ENCODE measurements at regions not wholly inside any gene's neighbourhood (a gene's known extent, or its start where the extent isn't known, plus 50 kb on each side); places are given as distances from the start of the nearest gene placed in this dataset.

DNA sequence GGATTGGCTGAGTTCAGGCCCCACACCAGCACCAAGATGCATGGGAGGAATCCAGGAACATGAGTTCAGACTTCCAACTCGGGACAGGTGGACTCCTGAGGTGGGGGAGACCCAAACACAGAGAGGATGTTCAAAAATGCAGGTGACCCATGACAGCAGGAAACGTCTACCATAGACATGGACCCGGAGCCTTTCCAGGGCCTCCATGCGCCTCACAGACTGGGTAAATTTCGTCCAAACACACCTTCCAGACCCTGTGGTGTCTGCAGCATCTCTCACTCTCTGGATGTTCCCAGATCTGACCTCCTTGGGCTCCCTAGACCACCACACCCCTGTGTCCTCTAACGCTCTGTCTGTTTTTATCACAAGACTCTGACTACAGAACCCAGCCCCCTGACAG lies 87.7 kb downstream of the PXDC1 start:
- no peak overlapping the region for H3K27ac ChIP-seq
- no peaks in the 10 kb centered on the region for H3K36me3 ChIP-seq
- DNase-seq (ENCODE audit: low read depth in 1 of 2, low spot score in 1 of 2): no peak
- no peaks in the 10 kb centered on the region for H3K9me3 ChIP-seq (ENCODE audit: low read depth)
- no peak overlapping the region for H3K4me3 ChIP-seq
- peaks cover 15% of the 10 kb centered on the region for H3K4me1 ChIP-seq (ENCODE audit: low read depth)
- TF ChIP-seq CTCF (IDR thresholded peaks at IDR 0.05; ENCODE audit: low read depth, low read length): no peak
- no peaks in the 10 kb centered on the region for H3K27me3 ChIP-seq

GRCh38 chr6:3663081-3663480 lies 88.4 kb downstream of the PXDC1 start:
- Histone ChIP-seq H3K4me3 (no peak overlapping the region), H3K27ac (no peak overlapping the region), H3K36me3 (no peaks in the 10 kb centered on the region), H3K27me3 (no peaks in the 10 kb centered on the region), H3K4me1 (ENCODE audit: low read depth) (peaks cover 15% of the 10 kb centered on the region), H3K9me3 (ENCODE audit: low read depth) (no peaks in the 10 kb centered on the region)
- no peak for DNase-seq (ENCODE audit: low read depth in 1 of 2, low spot score in 1 of 2)
- TF ChIP-seq CTCF (IDR thresholded peaks at IDR 0.05; ENCODE audit: low read depth, low read length): no peak

DNA sequence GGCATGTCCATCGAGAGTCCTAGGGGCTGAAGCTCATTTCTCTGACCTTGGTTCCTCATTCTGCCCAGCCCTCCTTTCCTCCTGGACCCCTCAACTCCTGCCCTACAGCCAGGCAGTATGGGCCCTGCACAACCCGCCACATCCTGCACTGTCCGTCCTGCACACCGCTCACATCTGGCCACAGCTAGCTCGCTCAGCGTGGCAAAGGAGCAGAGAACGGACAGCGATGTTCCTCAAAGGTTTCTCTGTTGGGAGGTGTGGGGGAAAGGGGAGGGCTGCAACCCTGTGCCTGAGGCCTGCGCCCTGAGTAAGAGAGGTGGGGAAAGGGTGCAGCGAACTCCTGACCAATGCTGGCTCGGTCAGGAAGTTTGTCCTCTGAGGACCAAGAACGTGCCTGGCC lies 90.1 kb downstream of the PXDC1 start:
- Histone ChIP-seq H3K27me3 (no peaks in the 10 kb centered on the region), H3K4me1 (ENCODE audit: low read depth) (peaks cover 15% of the 10 kb centered on the region), H3K36me3 (no peaks in the 10 kb centered on the region), H3K4me3 (no peak overlapping the region), H3K9me3 (ENCODE audit: low read depth) (no peaks in the 10 kb centered on the region), H3K27ac (no peak overlapping the region)
- no peak for TF ChIP-seq CTCF (IDR thresholded peaks at IDR 0.05; ENCODE audit: low read depth, low read length)
- no peak for DNase-seq (ENCODE audit: low read depth in 1 of 2, low spot score in 1 of 2)

- H3K36me3 ChIP-seq: no peaks in the 10 kb centered on the region
- DNase-seq (ENCODE audit: low read depth in 1 of 2, low spot score in 1 of 2): no peak
- peaks cover 13% of the 10 kb centered on the region for H3K4me1 ChIP-seq (ENCODE audit: low read depth)
- no peak for TF ChIP-seq CTCF (IDR thresholded peaks at IDR 0.05; ENCODE audit: low read depth, low read length)
- H3K27me3 ChIP-seq: no peaks in the 10 kb centered on the region
- no peaks in the 10 kb centered on the region for H3K9me3 ChIP-seq (ENCODE audit: low read depth)
- no peak overlapping the region for H3K4me3 ChIP-seq
- no peak overlapping the region for H3K27ac ChIP-seq
Measured at GRCh38 chr6:3660473-3660872, 91.0 kb downstream of the PXDC1 start.

- no peaks in the 10 kb centered on the region for H3K27me3 ChIP-seq
- no peak for TF ChIP-seq CTCF (IDR thresholded peaks at IDR 0.05; ENCODE audit: low read depth, low read length)
- peaks cover 6% of the 10 kb centered on the region for H3K4me1 ChIP-seq (ENCODE audit: low read depth)
- H3K9me3 ChIP-seq (ENCODE audit: low read depth): no peaks in the 10 kb centered on the region
- DNase-seq (ENCODE audit: low read depth in 1 of 2, low spot score in 1 of 2): no peak
- no peak overlapping the region for H3K27ac ChIP-seq
- H3K4me3 ChIP-seq: no peak overlapping the region
- H3K36me3 ChIP-seq: no peaks in the 10 kb centered on the region
Measured at GRCh38 chr6:3659748-3660147, 91.8 kb downstream of the PXDC1 start.

GRCh38 chr6:3656076-3656475 lies 95.4 kb downstream of the PXDC1 start:
- DNase-seq (ENCODE audit: low read depth in 1 of 2, low spot score in 1 of 2): no peak
- TF ChIP-seq CTCF (IDR thresholded peaks at IDR 0.05; ENCODE audit: low read depth, low read length): no peak
- Histone ChIP-seq H3K4me1 (ENCODE audit: low read depth) (peaks cover 3% of the 10 kb centered on the region), H3K27ac (no peak overlapping the region), H3K9me3 (ENCODE audit: low read depth) (no peaks in the 10 kb centered on the region), H3K27me3 (no peaks in the 10 kb centered on the region), H3K36me3 (no peaks in the 10 kb centered on the region), H3K4me3 (no peak overlapping the region)
